Kidney capillary endothelial cell (primary cell): ENCODE measurements at regions not wholly inside any gene's neighbourhood (a gene's known extent, or its start where the extent isn't known, plus 50 kb on each side); places are given as distances from the start of the nearest gene placed in this dataset.

ENCODE experiments used
- DNase-seq: peaks from one replicate; pipeline ENCODE4 v3.0.0-alpha.2; 2018; ENCODE audit warnings: low spot score

GRCh38 chr10:78774999-78775711 lies 293.6 kb upstream of the ZMIZ1 start:
- DNase-seq, result no peak

GRCh38 chr10:78775891-78776290 lies 292.9 kb upstream of the ZMIZ1 start:
- DNase-seq, result no peak

- no peak for DNase-seq
These were observed 292.0 kb upstream of the ZMIZ1 start for GRCh38 chr10:78776756-78777155.

- no peak for DNase-seq
These were observed 291.3 kb upstream of the ZMIZ1 start for GRCh38 chr10:78777466-78777865.

- DNase-seq, result no peak
These were observed 290.9 kb upstream of the ZMIZ1 start for GRCh38 chr10:78777867-78778266.

GRCh38 chr10:78778444-78779338 lies 290.1 kb upstream of the ZMIZ1 start:
- DNase-seq, result no peak

- no peak for DNase-seq
These were observed 289.3 kb upstream of the ZMIZ1 start for GRCh38 chr10:78779339-78779955.

GRCh38 chr10:78780551-78780961 lies 288.2 kb upstream of the ZMIZ1 start:
- no peak for DNase-seq

GRCh38 chr10:78781251-78781913 lies 287.4 kb upstream of the ZMIZ1 start:
- no peak for DNase-seq

- DNase-seq, result no peak
These were observed 286.8 kb upstream of the ZMIZ1 start for GRCh38 chr10:78781991-78782390.

- DNase-seq, result no peak
These were observed 286.3 kb upstream of the ZMIZ1 start for GRCh38 chr10:78782441-78782840.

GRCh38 chr10:78783753-78784152 lies 285.0 kb upstream of the ZMIZ1 start:
- no peak for DNase-seq

- DNase-seq, result no peak
These were observed 284.2 kb upstream of the ZMIZ1 start for GRCh38 chr10:78784546-78784945.

GRCh38 chr10:78785066-78785465 lies 283.7 kb upstream of the ZMIZ1 start:
- no peak for DNase-seq

- no peak for DNase-seq
These were observed 282.8 kb upstream of the ZMIZ1 start for GRCh38 chr10:78785991-78786390.

- no peak for DNase-seq
These were observed 281.6 kb upstream of the ZMIZ1 start for GRCh38 chr10:78787125-78787524.

- DNase-seq, result no peak
These were observed 273.9 kb upstream of the ZMIZ1 start for GRCh38 chr10:78794736-78795455.

- DNase-seq, result peak; percentile 15
These were observed 269.6 kb upstream of the ZMIZ1 start for GRCh38 chr10:78798976-78799730.

- no peak for DNase-seq
These were observed 268.8 kb upstream of the ZMIZ1 start for GRCh38 chr10:78800006-78800405.

GRCh38 chr10:78800535-78801320 lies 268.0 kb upstream of the ZMIZ1 start:
- DNase-seq, result no peak
